NCI-H2196 treated with DMSO at 0.1 percent for 48 hours (cell line): ENCODE measurements at regions not wholly inside any gene's neighbourhood (a gene's known extent, or its start where the extent isn't known, plus 50 kb on each side); places are given as distances from the start of the nearest gene placed in this dataset.
"Not testable (repeated sequence)": the region's sequence is repeated elsewhere in the genome, so short reads cannot be mapped to it uniquely, and the experiment has no call there.

Experiments used
- DNase-seq: peaks from one replicate; lab custom pipeline; 2025; ENCODE audit not compliant: unreplicated experiment; lab: John Stamatoyannopoulos, UW

- no peak for DNase-seq
Observed at GRCh38 chr15:87681104-87681503, 575.4 kb downstream of the NTRK3 start.

GRCh38 chr15:87680208-87680607 lies 576.3 kb downstream of the NTRK3 start:
- no peak for DNase-seq

GRCh38 chr15:87675271-87675670 lies 581.3 kb downstream of the NTRK3 start:
- no peak for DNase-seq

- no peak for DNase-seq
Observed at GRCh38 chr15:87672309-87673288, 583.9 kb downstream of the NTRK3 start.

- DNase-seq = no peak
Observed at GRCh38 chr15:87671289-87671688, 585.2 kb downstream of the NTRK3 start.

GRCh38 chr15:87669846-87670245 lies 586.7 kb downstream of the NTRK3 start:
- DNase-seq = no peak

GRCh38 chr15:87668768-87669564 lies 587.6 kb downstream of the NTRK3 start:
- DNase-seq = not testable (repeated sequence)

GRCh38 chr15:87667643-87668042 lies 588.9 kb downstream of the NTRK3 start:
- no peak for DNase-seq

GRCh38 chr15:87662575-87662974 lies 594.0 kb downstream of the NTRK3 start:
- no peak for DNase-seq

- no peak for DNase-seq
Observed at GRCh38 chr15:87661454-87662355, 594.8 kb downstream of the NTRK3 start.

- no peak for DNase-seq
Observed at GRCh38 chr15:87660251-87661129, 596.0 kb downstream of the NTRK3 start.

- DNase-seq = no peak
Observed at GRCh38 chr15:87656372-87656771, 600.2 kb downstream of the NTRK3 start.

- no peak for DNase-seq
Observed at GRCh38 chr15:87653646-87654045, 602.9 kb downstream of the NTRK3 start.

- DNase-seq = no peak
Observed at GRCh38 chr15:87649175-87649574, 607.4 kb downstream of the NTRK3 start.

- no peak for DNase-seq
Observed at GRCh38 chr15:87648278-87648677, 608.3 kb downstream of the NTRK3 start.

- DNase-seq = no peak
Observed at GRCh38 chr15:87645723-87646122, 610.8 kb downstream of the NTRK3 start.

GRCh38 chr15:87642997-87643396 lies 613.5 kb downstream of the NTRK3 start:
- DNase-seq = not testable (repeated sequence)

GRCh38 chr15:87639305-87640011 lies 617.1 kb downstream of the NTRK3 start:
- DNase-seq = no peak

GRCh38 chr15:87638554-87639083 lies 617.9 kb downstream of the NTRK3 start:
- no peak for DNase-seq
